AG08395 (cell line): ENCODE measurements at regions not wholly inside any gene's neighbourhood (a gene's known extent, or its start where the extent isn't known, plus 50 kb on each side); places are given as distances from the start of the nearest gene placed in this dataset.

Experiments used
- DNase-seq: peaks from one replicate; pipeline ENCODE4 v3.0.0; 2012; ENCODE audit warnings: mixed read lengths, low spot score

DNA sequence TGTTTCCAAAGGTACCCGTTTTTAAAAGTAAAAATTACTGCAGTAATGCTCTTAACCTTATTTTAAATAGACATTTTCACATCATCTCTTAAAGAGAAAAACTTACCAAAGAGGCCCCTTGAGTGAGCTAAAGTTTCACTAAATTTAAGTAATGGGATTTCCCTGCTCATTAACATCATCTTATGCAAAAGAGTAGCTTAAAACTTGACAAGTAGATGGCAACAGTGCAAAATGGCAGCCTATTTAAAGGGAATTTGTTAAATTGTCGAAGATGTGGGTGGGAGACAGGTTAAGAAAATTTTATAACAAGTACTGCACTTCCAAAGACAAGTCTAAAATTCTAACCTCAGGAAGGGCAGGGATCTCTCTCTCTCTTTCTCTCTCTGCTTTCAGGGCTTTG lies 271.7 kb upstream of the LDB2 start:
- DNase-seq, result no peak

DNA sequence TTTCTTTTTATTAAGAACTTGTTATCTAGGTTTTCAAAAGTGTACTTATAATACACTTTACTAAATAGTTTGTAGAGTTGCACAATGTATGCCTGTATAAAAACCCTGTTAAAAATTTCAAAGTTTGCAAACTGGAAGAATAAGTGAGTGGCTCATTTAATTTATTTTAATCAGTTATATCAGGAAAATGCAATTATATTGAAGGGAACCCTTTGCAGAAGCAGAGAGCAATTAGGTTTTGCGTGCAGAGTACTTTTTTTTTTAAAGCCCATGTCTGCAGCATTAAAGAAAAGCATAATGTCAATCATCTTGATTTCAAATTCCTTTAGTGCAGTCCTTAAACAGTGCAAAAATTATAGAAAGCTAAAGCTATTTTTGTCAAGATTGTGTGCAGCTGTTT lies 271.3 kb upstream of the LDB2 start:
- no peak for DNase-seq

DNA sequence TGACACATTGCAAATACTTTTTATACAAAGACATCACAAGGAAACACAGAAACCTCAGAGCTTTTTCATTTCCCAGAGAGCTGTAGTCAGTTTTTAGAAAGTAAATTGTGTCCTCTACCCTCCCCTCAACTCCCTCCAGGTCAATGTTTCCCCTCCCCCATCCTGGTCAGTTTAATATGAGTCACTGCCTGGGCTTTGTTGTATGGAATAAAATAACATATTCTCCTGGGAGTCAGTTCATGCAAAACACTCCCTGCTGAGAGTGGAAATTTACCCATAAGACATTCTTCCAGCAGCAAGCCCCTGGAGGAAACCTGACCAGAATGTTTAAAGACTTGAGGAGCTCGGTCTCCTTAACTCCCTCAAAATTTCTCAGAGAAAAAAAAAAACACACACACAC lies 270.1 kb upstream of the LDB2 start:
- DNase-seq, result peak; percentile 47

DNA sequence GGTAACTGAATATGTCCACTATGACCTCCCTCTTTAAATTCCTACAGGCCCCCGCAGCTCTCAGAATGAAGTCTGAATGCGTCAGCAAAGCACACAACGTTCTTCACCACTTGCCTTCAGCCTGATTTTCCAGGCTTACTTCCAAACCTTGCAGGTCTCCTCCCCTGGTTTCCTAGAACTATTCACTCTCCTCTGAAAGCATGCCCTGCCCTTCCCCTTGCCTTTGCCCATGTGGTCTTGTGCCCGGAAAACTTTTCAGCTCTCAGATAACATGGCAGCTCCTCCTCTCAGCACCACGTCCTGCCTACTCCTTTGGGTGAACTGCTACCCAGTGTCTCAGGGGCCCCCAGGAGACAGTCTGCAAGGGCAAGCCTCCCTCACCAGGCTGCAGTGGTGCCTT lies 268.5 kb upstream of the LDB2 start:
- no peak for DNase-seq

DNA sequence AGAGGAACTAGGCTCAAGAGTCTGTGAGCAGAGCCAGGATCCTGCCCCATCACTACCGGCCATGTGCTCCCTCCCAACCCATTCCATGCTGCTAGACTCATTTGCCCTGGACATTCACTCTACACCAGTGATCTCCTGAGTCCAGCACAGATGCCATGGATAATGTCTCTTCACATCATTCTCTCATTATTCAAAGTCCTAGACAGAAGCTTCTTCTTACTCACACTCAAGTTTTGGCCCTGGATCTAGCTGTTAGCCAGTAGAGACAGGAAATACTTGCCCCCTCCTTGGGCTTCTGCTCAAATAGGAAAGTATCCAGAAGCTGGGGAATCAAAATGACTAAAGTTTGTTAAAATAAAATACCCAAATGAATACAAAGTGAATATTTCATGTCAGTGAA lies 266.8 kb upstream of the LDB2 start:
- DNase-seq, result peak; percentile 32

DNA sequence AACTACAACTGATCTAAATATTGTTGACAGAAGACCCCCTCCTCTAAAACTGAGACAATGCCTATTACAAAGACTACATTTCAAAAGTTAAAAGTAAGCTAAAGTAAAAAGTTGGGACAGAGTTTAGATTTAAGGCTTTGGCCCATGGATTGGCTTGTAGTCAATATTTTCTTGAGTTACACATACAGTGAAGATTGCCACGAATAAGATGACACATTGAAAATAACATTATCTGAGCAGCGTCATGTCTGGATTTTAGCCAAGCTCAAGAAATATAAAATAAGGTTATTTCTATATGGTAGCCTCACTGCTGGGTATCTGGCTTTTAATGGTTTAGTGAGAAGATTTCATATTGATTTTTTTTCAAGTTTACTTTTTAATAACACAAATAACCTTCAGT lies 266.2 kb upstream of the LDB2 start:
- no peak for DNase-seq

DNA sequence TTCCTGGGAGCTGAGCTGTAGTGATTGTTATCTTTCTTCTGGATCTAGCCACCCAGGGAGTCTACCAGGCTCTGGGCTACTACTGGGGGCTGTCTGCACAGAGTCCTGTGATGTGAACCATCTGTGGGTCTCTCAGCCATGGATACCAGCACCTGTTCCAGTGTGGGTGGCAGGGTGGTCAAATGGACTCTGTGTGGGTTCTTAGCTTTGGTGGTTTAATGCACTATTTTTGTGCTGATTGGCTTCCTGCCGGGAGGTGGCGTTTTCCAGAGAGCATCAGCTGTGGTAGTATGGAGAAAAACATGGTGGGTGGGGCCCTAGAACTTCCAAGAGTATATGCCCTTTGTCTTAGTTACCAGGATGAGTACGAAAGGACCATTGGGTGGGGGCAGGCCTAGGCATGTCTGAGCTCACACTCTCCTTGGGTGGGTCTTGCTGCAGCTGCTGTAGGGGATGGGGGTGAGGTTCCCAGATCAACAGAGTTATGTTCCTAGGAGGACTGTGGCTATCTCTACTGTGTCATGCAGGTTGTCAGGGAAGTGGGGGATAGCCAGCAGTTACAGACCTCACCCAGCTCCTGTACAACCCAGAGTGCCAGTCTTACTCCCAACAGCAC lies 264.8 kb upstream of the LDB2 start:
- DNase-seq, result no peak

DNA sequence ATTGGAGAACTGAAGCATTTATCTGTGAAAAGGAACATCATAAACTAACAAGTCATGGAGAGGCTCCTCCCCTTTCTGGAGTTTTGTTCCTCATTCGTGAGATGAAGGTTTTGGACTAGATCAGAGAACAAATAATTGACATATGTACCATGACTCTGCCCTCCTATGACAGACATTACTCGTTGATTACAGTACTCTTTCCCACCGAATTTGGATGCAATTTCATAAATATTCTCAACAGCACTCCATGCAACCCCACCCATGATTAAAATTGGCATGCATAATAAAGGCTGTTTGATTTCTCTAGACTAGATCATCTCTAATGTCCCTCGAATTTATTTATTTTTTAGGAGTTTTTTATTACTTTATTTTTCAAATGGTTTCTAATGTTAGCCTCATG lies 258.9 kb upstream of the LDB2 start:
- DNase-seq, result no peak

DNA sequence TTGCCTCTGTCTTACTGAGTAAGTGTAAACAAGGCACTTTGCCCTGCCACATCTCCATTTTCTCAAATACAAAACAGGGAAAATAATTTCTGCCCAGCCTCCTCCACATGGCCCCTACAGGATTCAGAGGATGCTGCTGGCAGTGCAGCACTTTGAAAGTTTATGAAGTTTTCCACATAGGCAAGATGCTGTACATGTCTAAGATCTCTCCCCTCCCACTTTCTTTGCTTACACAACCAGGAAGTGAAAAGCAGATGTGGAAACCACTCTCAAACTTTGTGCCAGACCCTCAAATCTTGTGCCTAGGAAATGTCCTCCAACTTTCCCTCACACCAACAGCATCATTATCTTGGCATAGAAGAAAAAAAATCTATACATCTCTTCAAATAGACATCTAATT lies 257.0 kb upstream of the LDB2 start:
- no peak for DNase-seq

DNA sequence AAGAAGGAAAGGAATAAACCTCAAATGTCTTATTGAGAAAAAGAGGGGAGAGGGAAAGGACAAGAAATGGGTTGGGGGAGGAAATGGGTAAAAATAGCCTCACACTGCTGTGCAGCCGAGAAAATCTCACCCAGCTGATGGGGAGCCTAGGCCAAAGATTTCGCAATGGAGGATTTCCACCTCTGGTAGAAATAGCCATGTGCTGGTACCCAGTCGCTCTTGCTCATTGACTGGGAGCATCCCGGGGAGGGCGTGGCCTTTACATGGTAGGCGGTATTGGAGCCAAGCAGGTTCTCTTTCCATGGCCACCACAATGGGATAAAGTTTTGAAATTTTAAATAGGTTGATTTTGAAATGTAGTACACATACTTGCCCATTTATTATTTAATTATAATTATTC lies 255.1 kb upstream of the LDB2 start:
- DNase-seq, result no peak

DNA sequence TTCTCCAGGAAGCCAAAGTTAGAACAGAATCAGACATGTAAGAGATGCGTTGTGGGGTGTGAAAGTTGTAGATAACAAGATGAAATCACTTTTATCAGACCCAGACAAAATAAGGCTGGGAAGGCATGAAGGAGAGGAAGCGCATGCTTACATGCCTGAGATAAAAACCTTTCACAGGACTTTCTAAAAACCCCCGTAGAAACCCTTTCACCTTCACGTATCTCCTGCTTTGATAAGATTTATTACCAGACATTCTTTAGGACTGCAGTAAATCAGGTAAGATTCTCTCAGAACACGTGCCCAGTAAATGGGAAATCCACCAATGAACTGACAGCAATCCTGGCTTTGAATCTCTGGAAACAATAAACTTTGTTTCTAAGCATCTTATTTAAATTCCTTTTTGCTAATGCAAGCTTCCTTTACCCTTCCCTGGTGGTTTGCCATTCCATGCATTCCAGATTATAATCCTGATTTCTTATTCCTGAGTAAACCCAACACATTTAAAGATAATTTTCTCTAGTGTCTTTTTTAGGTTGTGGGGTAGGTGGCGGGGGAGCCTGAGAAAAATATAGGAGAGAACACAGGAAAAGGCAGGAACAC lies 254.6 kb upstream of the LDB2 start:
- DNase-seq, result no peak

DNA sequence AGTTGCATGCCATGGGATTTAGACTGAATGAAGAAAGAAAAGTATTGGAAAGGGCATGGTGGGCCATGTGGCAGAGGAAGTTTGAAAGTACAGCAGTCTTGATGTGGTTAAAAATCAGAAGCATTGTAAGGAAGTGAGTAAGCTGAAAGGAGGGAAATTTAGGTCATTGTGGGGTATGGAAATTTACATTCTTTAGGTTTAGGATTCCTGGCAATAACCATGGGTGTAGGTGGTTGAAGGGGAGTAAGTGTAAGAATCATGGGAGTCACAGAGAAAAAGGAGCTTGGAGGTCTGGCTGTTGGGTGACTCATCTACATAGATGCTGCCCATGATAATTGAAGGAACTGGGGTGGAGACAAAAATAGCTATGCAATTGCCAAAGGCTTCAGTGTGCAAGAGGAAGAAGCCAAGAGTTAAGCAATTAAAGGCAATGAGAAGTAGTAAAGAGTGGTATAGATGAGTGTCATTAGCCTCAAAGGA lies 243.8 kb upstream of the LDB2 start:
- peak; percentile 93 for DNase-seq

DNA sequence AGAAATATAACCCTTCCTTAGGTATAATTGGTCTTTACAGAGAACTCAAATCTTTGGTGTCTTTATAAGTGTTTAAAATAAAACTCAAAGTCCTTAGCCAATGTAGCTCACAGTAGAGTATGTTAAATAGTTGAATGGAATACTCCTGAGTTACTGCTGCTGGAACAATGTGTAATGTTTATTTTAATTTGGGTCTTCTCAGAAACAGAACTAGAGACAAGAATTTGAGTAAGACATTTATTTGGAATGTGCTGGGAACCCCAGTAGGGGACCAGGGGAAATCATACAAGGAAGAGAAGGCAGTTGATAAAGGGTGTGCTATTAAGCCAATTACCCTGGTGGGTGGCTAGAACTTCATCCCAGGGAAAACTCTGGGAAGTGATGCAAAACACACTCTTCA lies 240.4 kb upstream of the LDB2 start:
- no peak for DNase-seq

DNA sequence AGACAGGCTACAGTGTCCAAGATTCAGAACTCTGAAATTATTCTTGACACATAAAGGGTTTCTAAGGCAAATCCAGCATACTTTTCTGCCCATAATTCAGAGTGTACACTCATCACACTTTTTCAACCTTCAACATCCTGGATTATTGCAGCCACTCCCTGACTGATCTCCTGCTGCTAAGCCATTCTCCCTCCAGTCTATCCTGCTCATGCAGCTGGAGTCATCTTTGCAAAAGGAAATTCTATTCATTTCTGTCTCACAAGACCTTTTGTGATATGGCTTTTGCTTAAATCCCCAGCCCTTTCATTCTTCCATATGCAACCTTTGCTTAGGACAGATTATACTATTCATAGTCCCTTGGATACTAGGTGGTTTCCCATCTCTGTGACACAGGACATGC lies 236.1 kb upstream of the LDB2 start:
- no peak for DNase-seq

DNA sequence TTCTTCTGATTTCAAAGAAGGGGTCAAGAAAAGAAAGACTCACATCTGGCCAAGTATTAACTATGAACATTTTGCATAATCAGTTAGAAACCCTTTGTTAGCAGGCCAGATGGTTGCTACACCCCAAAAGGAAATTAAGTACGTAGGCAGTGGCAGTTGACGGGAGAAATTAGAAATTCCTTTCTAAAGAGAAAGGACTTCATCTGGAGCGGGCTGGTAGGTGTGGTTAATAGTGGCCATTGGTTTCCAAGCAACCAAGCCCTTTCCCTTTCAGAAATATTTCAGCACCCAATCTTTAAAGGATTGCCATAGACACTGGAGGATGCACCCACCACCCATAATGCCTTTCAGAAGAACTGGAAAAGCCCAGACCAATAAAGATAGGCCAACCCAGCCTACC lies 235.7 kb upstream of the LDB2 start:
- DNase-seq, result no peak

DNA sequence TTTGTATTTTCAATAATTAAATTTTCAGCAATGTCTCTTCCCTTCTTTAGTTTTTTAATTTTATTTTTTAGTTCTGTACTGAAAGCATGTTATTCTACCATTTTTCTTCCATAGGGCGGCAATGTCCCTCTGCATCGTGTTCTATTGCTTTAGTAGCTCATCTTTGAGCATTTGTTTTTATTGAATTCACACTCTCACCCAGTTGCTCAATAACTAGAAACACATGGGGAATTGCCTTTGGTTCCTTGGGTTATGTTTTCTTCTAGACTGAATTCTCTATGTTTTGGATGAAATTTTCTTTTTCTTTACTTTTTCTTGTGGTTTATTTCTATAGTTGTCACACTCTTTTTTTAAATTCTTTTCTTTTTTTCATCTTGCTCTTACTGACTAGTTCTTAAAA lies 233.8 kb upstream of the LDB2 start:
- no peak for DNase-seq

DNA sequence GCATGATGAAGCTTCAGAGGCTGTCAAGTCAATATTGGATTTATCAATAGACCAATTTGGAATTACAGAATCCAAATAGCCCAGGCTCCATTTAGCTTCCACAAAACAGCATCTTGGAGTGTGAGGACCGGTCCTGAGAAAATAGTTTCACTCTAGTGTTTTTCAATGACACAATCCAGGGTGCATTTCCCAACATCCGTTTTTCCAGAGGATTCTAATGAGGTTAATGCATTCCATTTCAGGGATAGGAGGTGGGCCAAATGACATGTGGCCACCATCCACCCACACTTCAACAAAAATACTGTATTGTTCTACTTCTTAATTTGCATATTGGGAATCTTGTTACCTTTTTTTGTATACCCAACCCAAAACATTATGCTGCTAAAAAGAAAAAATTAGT lies 229.8 kb upstream of the LDB2 start:
- peak; percentile 54 for DNase-seq

DNA sequence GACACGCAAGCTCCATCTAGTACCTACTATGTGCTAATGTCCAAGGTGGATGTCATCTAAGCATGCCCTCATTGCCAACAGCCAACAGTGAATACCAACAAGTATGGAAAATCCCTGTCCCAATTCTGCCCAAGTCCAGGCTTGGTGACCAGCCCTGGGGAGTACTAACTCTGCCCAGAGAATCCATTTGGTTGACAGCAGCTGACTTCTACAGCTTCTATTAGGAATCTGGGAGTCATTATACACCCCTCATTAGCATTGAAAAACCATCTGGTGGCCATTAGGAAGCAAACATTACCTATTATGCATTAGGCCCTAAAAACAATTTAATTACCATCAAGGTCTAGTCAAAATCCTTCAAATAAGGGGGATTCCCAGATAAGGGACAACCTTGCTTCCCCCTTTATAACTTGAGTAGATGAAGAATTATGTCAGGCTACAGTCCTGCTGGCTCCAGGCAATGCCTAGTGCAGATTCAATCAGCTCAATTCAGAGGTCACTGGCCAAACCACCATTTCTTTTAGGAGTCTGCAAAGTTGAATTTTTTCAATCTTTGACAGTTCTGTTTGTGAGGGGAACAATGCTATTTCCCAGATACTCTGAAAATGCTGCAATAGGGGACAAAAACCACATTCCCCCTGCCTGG lies 228.0 kb upstream of the LDB2 start:
- no peak for DNase-seq

DNA sequence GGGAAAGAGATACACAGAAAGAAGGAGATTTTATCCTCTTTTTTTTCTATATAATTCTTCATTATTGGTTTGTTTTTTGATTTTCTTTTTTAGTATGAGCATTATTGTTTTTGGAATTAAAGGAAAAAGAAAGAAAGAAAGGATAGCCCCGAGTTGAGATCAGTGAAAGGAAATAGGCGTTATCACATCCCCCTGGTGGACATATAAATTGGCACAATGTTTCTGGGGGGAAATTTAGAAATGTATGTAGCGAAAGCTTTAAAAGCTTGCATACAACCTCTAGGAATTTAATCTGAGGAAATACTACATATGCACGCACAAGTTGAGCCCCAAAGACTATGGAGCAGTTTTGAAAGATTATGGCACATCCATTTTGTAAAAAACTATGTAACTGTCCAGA lies 226.3 kb upstream of the LDB2 start:
- DNase-seq, result no peak

DNA sequence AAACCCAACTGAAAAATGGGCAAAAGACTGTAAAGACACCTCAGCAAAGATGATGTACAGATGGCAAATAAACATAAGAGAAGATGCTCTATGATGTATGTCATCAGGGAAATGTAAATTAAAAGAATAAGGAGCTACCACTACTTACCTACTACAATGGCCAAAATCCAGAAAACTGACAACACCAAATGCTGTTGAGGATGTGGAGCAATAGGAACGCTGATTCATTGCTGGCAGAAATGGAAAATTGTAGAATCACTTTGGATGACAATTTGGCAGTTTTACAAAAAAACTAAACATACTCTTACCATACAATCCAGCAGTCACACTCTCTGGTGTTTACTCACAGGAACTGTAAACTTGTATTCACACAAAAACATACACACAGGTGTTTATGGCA lies 222.3 kb upstream of the LDB2 start:
- DNase-seq, result no peak

DNA sequence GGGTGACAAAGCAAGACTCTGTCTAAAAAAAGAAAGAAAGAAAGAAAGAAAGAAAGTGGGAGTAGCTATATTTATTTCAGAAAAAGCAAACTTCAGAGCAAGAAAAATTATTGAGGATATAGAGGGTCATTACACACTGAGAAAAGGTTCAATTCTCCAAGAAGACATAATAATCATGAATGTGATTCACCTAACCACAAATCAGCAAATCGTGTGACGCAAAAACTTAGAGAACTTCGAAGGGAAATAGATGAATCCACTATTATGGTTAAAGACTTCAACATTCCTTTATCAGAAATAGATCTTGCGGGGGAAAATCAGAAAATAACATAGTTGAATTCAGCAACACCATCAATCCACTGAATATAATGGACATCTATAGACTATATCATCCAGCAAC lies 219.3 kb upstream of the LDB2 start:
- no peak for DNase-seq

DNA sequence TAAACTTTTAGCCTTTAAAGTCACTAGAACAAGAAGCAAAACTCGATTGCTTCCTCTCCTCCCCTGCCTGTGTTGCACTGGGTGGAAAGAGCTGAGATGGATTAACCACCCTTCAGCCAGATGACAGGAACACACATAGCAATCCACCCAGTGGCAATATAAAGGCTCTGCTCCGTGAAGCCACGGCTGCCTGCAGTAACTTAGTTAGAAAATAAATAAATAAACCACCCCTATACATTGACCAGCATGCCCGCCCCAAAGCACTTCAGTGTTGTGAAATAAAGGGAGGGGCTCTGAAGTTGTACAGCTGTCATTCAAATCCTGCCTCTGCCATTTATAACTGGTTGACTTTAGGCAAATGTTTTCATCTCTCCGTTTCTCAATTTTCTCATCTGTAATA lies 217.1 kb upstream of the LDB2 start:
- no peak for DNase-seq

DNA sequence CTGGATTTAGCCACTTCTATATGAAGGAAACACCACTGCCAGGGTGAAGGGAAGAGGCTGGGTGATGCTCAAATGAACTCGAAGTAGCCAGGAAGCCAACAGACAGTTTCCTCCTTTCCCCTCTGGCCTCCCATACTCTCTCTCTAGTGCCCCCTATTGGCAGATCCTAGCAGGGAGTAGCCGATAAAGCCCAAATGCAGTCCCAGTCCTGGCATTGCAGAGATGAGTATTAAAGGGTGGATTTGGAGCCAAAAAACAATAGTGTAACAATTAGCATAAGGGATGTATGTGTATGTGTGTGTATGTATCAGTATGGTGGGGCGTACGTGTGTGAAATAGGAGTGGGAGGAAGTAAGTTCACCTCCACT lies 213.8 kb upstream of the LDB2 start:
- no peak for DNase-seq

DNA sequence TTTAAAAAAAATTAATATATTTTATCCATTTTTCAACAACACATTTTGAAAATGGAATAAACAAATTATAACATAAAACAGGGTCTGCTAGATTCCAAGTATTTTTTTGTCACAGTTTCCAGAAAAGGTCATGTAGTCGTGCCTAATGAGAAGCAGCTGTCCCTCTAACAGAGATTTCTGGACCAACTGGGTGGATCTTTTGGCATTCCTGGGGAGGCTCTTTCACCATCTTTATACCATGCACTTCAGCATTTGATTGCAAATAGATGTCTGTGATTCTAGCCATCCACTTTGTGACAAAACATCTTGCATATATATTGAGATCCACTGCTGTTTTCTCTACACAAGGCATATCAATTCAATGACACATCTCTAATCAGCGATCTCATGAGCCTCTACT lies 210.7 kb upstream of the LDB2 start:
- DNase-seq, result peak; percentile 28
